Ovary (tissue), 3 donors: ENCODE measurements at regions not wholly inside any gene's neighbourhood (a gene's known extent, or its start where the extent isn't known, plus 50 kb on each side); places are given as distances from the start of the nearest gene placed in this dataset.

Source experiments
- EP300 ChIP-seq: sonication (generic); formaldehyde crosslinking; IDR thresholded peaks from one replicate; pipeline ENCODE4 v1.6.1; 2017; ENCODE audit warnings: antibody characterized with exemption
- POLR2A ChIP-seq: fragments of 450-650 bp; IDR thresholded peaks from one replicate; pipeline ENCODE4 v1.6.1; 2017; ENCODE audit warnings: antibody characterized with exemption, mild to moderate bottlenecking, moderate library complexity
- TF ChIP-seq, protein P1 (sequence below), 3 donors: fragments of 450-650 bp in 2 of 3; fragments of 200-600 bp in 1 of 3; IDR thresholded peaks; one replicate each; pipeline versions ENCODE4 v1.5.1 to v1.8.0; 2016 to 2022; ENCODE audit warnings: antibody characterized with exemption in 3 of 3, mild to moderate bottlenecking in 1 of 3
- donor health status: DM: no; HTN: no; CAD: no.

DNA sequence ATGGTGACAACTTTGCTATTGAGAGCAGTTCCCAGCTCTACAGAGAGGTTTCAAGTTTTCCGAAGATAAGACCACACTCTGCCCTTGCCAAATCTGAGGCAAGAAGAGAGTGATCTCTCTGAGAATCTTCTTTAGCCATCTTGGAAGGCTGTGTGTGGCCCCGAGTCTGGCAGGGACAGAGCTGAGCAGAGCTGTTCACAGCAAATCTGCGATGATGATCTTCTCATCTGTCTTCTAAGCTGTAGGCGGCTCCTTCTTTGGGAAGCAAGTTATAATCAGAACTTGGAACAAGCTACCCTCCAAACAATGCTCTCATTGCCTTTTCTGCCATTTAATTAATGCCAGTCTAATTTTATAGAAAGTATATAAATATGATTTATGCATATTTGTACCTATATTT is 379.0 kb upstream of the MEF2C start:
- TF ChIP-seq, protein P1, sequence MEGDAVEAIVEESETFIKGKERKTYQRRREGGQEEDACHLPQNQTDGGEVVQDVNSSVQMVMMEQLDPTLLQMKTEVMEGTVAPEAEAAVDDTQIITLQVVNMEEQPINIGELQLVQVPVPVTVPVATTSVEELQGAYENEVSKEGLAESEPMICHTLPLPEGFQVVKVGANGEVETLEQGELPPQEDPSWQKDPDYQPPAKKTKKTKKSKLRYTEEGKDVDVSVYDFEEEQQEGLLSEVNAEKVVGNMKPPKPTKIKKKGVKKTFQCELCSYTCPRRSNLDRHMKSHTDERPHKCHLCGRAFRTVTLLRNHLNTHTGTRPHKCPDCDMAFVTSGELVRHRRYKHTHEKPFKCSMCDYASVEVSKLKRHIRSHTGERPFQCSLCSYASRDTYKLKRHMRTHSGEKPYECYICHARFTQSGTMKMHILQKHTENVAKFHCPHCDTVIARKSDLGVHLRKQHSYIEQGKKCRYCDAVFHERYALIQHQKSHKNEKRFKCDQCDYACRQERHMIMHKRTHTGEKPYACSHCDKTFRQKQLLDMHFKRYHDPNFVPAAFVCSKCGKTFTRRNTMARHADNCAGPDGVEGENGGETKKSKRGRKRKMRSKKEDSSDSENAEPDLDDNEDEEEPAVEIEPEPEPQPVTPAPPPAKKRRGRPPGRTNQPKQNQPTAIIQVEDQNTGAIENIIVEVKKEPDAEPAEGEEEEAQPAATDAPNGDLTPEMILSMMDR (IDR thresholded peaks at IDR 0.05) = no peak
- TF ChIP-seq EP300 (no peak), POLR2A (no peak)
